Testis (tissue), 2 donors: ENCODE measurements at regions not wholly inside any gene's neighbourhood (a gene's known extent, or its start where the extent isn't known, plus 50 kb on each side); places are given as distances from the start of the nearest gene placed in this dataset.

ENCODE experiments used
- CTCF ChIP-seq, 3 experiments: fragments of 450-650 bp in 2 of 3; fragments of 200-600 bp in 1 of 3; sonication (generic) in 1 of 3; IDR thresholded peaks; one replicate each; pipeline ENCODE4 v1.5.1; 2016 to 2019; ENCODE audit warnings: antibody characterized with exemption in 3 of 3, mild to moderate bottlenecking in 2 of 3, moderate library complexity in 1 of 3
- POLR2A ChIP-seq: fragments of 450-650 bp; IDR thresholded peaks from one replicate; pipeline ENCODE4 v1.6.1; 2017; ENCODE audit warnings: antibody characterized with exemption, mild to moderate bottlenecking, moderate library complexity

- no peak for TF ChIP-seq CTCF (IDR thresholded peaks at IDR 0.05)
- no peak for TF ChIP-seq POLR2A
These were observed 89.8 kb upstream of the FIBIN start for GRCh38 chr11:26904132-26904531.
